NCI-H1092 (cell line): ENCODE measurements at regions not wholly inside any gene's neighbourhood (a gene's known extent, or its start where the extent isn't known, plus 50 kb on each side); places are given as distances from the start of the nearest gene placed in this dataset.

Experiments used
- DNase-seq: peaks from one replicate; lab custom pipeline; 2025; lab: John Stamatoyannopoulos, UW

DNA sequence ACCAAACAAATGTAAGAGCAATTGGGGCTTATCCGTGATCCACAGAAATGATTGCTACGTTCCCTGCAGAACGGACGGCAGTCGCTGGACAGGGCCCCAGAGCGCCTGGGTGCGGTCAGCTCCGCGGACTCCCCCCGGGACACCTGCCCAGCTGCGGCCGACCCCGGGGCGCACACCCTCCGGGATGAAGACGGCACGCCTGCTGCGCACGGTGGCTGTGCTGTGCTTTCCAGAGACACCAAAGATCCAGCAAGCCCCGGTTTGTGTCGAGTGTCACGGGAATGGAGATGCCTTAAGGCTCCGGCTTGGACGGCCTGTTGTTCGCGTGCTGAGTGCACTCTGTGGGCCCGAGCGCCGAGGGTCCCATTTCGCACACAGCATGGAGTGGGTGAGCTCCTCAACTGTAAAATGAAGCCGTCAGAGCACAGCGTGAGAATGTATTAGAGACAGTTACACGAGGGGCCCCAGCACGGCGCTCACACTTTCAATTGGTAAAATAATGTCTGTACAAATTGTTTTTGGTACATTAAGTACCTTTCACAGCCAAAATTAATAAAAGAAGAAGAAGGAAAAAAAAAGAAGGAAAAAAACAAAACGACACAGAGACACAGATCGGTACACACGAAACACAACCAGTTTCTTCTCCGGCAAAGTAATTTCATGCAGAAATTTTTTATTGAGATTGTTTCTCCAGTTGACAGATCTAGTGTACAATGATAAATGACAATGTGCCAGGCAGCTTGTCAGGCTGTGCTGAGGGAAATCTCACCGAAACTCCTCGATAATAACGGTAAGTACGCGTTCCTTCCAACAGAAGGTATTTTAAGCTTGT lies 615.8 kb upstream of the SALL3 start:
- DNase-seq: no peak

DNA sequence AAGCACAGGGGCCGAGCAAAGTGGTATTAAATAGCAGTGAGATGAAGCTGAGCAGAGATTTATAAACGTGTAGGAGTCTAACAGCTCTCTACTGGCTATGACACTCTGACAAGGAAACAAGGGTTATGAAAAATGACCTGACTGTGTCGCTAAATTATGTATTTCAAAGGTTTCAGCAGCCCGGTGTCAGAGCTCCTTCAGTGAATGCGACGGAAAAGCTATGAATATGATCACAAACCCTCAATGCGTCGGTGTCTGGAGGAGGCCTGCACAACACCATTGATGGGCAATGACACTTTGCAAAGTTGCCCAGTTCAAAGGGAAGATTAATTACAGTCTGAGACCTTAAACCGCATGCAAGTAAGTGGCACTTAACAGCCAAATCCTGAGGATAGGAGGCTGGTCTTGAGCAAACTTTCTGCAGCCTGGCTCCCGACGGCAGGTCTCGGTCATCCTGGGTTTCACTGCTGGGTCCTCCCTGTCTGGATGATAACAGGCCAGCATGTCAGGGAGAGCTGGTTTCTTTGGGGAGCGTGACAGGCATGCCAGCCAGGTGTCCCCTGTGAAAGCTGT lies 615.1 kb upstream of the SALL3 start:
- DNase-seq: no peak

DNA sequence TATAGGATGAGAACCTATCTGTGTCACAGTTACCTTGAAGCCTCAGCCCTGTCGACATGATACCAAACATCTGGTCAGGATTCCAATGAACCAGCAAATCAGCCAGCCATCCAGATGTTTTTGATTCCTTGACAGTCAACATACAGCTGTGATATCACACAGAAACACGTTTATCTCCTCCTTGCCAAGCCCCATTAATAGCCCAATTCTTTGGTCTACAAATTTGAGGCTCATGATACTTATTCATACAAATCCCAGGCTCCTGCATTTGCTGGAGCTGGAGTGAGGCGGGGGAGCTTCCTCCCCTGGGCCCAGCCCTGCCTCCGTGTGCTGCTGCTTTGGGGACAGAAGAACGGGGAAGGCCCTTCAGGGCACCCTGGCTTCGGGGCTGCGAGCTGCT lies 611.6 kb upstream of the SALL3 start:
- DNase-seq: no peak

DNA sequence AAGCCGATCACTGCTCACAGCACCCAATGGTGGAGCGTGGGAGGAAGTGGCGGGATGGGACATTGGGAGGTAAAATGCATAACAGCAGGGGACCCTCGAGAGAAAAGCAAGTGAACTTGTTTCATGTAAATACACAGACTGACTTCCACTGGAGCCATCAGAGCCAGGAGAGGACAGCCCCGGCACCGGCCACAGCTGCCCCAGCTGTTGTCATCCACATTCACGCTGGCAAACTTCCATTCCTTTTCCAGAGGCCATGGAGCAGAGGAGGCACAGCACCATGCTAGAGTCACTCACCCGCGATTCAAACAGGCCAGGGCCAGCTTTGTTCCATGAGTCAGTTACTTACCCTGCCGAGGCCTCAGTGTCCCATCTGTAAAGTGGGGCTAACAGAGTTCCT lies 610.9 kb upstream of the SALL3 start:
- no peak for DNase-seq

- no peak for DNase-seq
Observed at GRCh38 chr18:78376046-78376445, 603.6 kb upstream of the SALL3 start.

GRCh38 chr18:78378403-78378802 lies 601.2 kb upstream of the SALL3 start:
- no peak for DNase-seq

GRCh38 chr18:78378983-78379382 lies 600.6 kb upstream of the SALL3 start:
- no peak for DNase-seq

DNA sequence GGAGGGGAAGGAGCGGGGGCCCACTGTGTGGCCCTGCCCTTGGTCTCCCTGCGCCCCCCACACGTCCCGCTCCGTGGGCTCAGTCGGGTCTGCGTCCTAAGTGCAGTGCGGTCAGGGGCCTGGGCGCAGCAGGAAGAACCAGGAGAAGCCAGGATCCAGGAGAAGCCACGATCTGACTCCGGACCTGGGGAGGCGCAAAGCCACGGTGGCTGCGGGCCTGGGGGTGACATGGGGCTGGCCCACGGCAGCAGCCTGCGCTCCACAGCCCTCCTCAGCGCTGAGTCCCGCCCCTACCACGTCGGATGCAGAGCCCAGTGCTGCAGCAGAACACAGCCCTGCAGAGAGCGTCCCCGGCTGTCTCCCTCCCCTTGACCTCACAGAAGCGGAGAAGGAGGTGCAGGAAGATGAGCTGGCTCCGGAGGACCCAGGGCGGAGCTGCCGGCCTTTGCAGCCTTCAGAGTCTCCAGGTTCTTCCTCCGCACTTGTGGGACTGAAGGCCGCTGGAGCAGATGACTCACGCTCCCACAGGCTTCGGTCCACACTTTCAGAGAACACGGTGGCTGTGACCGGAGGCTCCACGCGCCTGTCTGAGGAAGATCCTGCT lies 589.2 kb upstream of the SALL3 start:
- no peak for DNase-seq

- no peak for DNase-seq
Observed at GRCh38 chr18:78390952-78391348, 588.7 kb upstream of the SALL3 start.

- no peak for DNase-seq
Observed at GRCh38 chr18:78393086-78393862, 586.3 kb upstream of the SALL3 start.

DNA sequence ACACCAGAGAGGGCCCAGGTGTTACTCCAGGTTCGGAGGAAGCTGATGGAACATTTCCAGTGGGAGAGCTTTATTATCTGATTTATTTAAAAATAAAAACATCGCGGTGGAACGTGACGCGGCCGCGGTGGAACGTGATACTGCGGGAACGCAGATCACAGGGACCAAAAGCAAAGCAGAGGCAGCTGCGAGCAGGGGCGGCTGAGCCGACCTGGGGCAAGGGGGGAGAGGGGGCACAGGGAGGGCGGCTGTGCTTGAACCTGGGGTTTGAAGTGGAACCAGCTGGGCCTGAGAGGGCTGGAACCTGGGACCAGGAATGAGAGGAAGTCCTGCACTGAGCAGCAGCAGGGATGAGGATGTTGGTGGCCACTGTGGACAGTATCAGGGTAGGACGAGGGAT lies 583.5 kb upstream of the SALL3 start:
- DNase-seq: no peak

DNA sequence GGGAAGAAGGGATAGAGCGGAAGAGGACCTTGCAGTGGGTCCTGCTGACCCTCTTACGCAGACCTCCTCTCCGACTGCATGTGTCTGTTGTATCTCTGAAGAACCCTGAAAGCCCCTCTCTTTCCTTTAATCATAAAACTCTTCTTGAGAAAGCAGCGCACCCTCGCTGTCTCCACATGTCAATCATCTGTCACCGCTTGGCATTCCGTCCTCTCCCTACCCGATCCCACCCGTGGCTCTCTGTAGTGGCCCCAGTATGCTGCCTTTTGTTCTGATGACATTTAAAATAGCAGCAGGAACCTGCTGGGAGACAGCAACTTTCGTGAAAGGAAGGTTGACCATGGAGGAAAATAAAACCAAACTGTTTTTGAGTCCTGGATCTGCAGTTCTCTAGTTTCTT lies 582.9 kb upstream of the SALL3 start:
- no peak for DNase-seq

DNA sequence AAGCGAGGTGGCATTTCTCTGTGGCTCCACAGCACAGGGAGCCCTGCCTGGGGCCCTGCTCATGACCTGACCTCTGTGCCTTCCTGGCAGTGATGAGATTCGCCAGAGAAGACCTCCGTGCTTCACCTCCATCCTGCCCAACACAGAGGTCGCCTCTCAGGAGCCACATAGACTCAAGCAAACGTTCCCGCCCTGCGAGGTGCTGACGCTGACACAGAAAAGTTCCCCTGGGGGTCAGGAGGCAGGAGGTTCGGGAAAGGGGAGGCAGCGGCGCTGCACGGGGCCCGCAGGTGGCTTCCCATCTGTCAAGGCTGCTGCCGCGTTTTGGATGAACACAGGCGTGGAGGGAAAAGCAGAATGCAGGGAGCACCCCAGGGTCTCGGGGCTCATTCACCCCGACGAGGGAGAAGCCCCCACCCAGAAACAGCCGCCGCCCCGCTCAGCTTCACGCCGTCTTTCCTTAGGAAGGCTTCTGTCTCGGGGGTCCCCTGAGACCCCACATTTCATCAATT lies 579.6 kb upstream of the SALL3 start:
- DNase-seq: no peak

DNA sequence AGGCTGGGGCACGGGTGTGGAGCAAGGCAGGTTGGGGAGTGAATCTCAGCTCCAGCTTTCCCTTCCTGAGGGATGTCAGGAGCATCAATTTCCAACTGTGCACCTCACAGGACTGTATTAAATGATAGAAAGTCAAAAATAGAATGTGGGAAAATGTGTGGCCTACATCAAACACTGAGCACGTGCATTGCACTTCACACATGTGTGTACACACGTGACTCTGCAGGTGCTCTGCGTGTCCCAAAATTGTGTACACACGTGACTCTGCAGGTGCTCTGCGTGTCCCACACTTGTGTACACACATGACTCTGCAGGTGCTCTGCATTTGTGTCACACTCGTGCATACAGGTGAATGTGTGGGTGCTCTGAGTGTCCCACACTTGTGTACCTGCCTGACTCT lies 577.2 kb upstream of the SALL3 start:
- no peak for DNase-seq

DNA sequence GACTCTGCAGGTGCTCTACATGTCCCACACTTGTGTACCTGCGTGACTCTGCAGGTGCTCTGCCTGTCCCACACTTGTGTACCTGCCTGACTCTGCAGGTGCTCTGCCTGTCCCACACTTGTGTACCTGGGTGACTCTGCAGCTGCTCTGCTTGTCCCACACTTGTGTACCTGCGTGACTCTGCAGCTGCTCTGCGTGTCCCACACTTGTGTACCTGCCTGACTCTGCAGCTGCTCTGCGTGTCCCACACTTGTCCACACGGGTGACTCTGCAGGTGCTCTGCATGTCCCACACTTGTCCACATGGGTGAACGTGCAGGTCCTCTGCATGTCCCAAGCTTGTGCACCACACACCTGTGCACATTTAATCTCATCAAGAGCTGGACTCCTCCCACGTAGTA lies 576.7 kb upstream of the SALL3 start:
- DNase-seq: no peak

- DNase-seq: no peak
Observed at GRCh38 chr18:78403371-78403770, 576.2 kb upstream of the SALL3 start.

DNA sequence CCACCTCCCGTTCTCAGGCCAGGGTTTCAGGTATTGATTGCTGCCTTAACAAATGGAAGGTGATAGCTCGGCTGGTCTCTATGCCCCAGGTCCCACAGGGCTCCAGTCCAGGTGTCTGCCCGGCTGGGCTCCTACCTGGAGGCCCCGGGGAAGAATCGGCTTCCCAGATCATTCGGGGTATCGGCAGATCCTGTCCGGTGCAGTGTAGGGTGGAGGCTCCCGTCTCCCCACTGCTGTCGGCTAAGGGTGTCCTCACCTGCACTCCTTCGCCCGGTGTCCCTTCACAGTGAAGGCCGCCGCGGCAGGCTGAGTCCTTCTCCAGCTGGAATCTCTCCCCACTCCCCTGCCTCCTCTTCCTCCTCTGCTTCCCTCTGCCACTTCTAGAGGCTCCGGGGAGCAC lies 573.9 kb upstream of the SALL3 start:
- no peak for DNase-seq

DNA sequence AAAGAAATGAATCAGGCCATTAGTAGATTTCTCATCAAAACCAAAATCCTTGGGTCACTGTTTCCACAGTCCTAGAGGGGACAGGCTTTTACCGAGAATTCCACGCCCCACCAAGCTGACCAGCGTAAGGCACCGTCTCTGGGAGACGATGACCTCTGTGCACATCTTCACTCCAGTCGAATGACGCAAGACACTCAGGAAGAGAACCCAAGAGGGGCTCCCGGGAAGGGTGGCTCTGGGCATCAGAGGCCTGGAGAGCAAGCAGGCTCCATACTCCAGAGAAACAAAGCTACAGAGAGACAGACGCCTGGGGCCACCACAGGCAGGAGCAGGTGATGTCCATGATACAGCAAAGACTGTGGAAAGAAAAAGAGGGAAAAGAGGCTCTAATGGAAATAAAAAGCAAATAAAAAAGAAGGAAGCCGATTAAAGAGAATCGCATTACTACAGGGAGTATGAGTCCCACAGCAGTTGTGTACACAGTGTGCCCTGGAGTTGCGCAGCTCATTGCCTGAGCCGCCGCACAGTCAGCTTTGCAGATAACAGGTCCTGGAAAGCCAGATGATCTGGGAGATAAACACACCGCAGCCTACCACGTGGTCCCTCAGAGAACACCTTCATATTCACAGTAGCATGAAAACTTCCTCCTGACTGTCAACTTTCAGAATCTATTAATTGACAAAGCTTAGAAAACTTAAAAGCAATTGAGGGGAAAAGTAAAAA lies 572.7 kb upstream of the SALL3 start:
- DNase-seq: peak; percentile 24

DNA sequence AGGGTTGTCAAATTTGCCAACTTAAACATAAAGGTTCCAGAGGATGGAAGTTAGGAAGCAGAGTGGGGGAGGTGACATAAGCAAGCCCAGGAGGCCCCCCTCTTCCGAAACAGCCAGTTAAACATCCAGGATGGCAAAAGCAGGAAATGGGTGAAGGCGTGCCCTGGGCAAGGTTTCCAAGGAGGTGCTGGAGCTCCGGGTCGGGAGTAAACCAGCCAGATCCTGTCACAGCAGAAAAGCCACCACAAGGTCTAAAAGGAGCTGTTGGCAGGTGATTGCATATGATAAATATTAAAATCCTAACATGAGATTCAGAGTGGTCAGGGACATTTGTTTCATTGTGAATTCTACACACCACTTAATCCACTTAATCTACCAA lies 572.2 kb upstream of the SALL3 start:
- peak; percentile 61 for DNase-seq

GRCh38 chr18:78408623-78409022 lies 571.0 kb upstream of the SALL3 start:
- DNase-seq: peak; percentile 4

DNA sequence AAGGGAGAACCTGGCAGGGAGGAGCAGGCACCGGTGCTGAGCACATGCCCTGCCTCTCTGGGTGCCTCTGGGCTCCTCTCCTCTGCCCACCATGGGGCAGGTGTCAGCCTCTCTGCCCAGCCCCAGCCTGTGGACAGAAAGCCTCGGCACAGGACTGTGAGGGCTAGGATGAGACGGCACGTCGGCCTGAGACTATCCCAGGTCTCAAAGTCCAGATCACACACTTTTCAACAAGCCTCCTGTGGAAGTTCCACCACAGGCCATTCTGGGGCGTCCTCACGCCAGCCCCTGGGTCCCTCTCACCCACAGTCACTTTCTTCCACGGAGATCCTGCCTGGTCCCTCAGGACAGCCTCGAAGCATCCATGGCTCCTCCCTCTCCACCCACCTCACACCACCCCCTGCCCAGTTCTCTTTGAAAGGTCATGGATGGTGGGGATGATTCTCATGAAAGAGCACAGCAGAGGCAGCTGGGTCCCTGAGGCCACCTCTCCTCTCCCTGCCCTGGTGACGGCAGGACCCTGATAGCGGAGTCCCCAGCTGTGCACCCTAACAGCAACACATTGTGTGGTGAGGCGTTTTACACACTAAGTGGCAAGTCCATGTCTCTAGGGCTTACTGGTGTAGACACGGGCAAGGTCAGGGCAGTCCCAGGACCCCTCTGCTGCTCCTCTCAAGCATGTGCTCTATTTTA lies 569.4 kb upstream of the SALL3 start:
- no peak for DNase-seq
